ENCODE measurements at regions not wholly inside any gene's neighbourhood (a gene's known extent, or its start where the extent isn't known, plus 50 kb on each side); places are given as distances from the start of the nearest gene placed in this dataset.

GRCh38 chr16:65988024-65988595 is 378.4 kb upstream of the CDH5 start:
- no peak for TF ChIP-seq EGR1 (IDR thresholded peaks at IDR 0.05; ENCODE audit: low read depth)
- TF ChIP-seq CTCF (IDR thresholded peaks at IDR 0.05 in 2 of 3, conservative IDR thresholded peaks at IDR 0.05 in 1 of 3; ENCODE audit: borderline replicate concordance in 1 of 3, insufficient read depth in 1 of 3, low read depth in 2 of 3, low read length in 2 of 3): no peak
- TF ChIP-seq POLR2A (IDR thresholded peaks at IDR 0.05; ENCODE audit: borderline replicate concordance, extremely low read depth, insufficient read depth, insufficient read length): no peak
- TF ChIP-seq SRF (IDR thresholded peaks at IDR 0.05; ENCODE audit: low read depth): no peak
- no peak for TF ChIP-seq REST (IDR thresholded peaks at IDR 0.05; ENCODE audit: low read depth)
